HK-2 (cell line): ENCODE measurements at regions not wholly inside any gene's neighbourhood (a gene's known extent, or its start where the extent isn't known, plus 50 kb on each side); places are given as distances from the start of the nearest gene placed in this dataset.

Experiments used
- DNase-seq: peaks from one replicate; pipeline ENCODE4 v3.0.0-alpha.2; 2018; ENCODE audit not compliant: unreplicated experiment

DNA sequence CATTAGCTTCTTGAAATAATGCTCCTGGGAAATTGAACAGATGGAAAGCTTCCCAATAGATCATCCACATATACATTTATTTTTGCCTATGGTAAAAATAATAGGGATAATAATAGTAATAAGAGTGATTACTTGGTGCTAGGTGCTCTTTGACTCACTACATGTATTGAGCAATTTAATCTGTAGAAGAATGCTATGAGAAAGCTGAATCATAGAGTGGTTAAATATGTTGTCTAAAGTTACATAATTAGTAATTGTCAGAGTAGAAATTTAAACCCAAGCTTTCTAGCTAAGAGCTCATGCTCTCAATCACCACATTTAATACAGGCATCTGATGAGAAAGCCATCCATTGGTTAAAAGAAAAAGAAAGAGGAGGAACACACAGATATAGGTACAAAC, 590.5 kb upstream of the SLC8A1 start:
- no peak for DNase-seq

DNA sequence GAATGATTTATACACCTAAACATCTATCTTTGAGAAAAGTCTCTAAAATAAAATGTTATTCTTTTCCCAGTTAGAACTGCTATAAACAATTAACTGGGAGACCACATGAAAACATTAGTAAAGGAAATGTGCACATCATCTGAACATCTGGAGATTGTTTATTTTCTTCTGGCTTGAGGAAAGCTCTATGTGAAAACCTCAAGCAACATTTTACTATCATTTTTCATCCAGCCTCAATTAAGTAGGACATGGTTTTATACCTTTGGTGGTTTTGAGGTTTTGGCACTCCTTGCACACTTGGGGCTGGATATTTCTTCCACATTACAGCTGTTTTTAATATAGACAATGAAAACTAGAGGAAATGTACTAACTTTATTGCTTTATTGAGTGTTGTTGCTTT, 609.5 kb upstream of the SLC8A1 start:
- no peak for DNase-seq

DNA sequence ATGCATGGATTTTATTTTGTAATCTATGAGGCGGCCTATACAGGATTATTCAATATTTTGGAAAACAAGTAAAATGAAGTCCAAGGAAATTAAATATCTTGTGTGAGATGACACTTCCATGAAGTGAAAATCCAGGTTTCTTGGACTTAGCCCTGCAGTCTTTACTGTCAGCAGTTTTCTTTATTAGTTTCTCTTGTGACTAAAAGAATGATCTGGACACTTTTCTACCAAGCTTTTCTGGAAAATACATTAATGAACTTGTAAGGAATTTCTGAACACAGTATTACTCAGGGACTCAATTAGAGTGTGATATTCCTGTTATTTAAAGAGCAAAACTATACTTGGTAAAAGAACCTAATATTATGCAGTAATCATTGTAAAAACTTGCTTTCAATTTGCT, 610.4 kb upstream of the SLC8A1 start:
- no peak for DNase-seq

DNA sequence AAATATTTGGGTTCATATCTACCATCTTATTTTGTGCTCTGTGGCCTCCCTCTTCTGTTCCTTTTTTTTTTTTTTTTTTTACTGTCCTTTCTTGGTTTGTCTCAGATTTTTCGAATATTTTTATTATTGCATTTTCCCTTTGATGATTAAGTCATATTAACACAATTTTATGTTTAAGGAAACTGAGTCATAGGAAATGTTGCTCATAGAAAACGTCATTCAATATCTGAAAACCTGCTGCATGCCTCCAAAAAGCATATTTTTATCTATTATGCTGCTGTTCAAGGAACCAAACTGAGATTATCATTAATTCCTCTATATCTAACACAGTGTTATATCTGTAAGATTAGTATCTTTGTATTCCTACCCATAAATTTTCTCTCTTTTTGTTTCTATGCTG, 614.3 kb upstream of the SLC8A1 start:
- no peak for DNase-seq

DNA sequence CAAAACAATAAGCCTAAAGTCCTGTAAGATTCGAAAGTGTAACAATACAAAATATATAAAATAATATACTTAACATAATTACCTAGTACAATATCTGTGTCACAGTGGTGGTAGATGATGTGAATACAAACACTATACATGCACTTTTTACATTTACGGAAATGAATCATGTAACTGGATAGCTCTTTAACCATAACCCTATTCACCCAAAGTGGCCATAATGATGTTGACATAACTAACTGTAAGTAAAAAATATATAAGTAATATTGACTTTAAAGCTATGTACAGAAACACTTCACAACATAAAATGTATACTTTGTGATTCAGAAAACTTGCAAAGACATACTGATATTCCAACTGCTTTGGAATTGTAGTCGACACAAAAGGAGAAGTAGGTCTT, 616.9 kb upstream of the SLC8A1 start:
- no peak for DNase-seq

DNA sequence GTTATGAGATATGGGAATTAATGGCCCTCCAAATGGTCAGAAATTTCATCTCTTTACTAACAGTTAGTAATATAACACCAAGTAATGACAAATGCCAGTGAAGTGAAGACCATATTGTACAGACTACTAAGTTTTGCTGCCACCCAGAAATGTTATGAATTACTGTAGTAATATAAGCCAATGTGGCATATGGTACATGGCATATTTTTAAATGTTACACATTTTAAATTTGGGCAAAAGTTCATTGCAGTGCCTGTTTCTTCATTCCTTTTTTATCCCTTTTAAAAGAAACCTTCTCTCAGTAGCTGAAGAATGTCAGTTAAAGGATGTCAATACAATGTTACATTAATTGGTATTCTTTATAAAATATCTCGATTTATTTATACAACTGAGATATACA, 626.5 kb upstream of the SLC8A1 start:
- no peak for DNase-seq

DNA sequence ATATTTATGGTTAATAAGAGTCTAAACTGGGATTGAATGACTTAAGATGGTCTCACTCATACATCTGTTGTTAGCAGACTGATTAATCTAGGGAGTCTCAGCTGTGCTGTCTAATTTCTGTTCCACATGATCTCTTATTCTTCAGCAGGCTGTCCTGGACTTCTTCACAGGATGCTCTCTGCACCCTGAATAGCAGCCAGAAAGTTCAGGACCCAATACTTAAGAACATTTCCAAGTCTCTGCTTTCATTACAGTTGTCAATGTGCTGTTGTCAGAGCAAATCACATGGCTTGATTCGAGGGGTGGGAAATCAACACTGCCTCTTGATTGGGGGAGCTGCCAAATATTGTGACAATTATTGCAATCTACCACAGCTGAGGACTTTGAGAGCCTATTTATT, 627.1 kb upstream of the SLC8A1 start:
- no peak for DNase-seq

DNA sequence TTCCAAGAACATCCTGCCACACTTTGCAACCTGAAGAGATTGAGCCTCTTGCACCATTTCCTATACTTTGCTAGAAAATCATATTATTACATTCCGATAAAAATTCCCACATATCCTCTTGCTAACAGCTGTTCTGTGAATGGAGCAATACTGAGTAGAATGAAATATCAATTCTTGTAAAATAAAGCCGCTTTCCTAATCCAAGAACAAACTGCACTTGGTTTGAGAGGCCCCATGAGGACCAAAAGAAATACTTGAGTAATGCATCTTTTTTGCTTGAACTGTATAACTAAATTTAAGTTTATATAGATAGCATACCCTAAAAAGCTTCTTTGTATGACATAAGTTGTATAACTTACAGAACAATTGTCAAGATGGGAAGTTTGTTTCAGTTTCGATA, 632.4 kb upstream of the SLC8A1 start:
- no peak for DNase-seq

DNA sequence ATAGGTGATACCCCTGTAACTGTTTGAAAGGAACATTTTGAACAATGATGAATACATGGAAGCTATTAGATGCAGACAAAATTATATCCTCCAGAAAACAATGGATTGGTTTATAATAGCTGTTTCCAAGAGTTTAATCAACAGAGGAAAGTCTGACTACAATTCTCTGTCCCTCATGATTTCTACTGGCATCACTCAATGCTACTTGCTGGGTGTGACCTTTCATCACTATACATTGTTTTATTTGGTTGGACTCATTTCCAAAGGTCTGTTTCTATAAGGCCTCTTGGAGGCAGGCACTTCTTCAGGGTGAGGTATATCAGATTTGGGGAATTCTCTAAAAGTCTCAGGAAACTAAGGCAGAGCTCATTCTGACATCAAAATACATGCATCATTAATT, 636.1 kb upstream of the SLC8A1 start:
- DNase-seq = no peak

DNA sequence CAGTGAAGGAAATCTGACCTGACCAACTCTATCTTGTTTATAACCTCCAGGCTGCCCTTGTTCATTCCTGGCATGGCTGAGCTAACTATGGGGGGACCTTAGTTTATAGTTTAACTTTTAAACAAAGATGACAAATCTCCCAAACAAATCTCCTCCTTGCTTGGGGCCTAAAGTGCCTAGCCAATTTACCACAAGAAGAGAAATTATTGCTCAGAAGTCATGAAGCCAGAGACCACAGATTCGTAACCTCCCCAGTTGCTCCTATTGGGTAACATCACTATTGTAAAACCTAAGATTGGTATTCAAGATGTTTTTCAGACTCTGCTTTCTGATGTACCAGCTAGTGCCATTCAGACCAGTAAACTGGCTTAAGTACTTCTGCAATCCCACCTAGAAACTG, 649.4 kb upstream of the SLC8A1 start:
- no peak for DNase-seq

DNA sequence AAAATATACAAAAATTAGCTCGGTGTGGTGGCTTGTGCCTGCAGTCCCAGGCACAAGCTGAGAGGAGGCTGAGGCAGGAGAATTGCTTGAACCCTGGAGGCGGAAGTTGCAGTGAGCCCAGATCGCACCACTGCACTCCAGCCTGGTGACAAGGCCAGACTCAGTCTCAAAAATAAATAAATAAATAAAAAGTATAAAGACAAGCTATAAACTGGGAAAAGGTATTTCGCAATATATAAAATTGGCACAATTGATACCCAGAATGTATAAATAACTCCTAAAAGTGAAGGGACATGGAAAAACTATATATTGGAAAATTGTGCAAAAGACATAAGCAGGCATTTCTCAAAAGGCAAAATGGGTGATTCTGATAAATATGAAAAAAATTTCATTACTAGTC, 657.9 kb upstream of the SLC8A1 start:
- DNase-seq = no peak

DNA sequence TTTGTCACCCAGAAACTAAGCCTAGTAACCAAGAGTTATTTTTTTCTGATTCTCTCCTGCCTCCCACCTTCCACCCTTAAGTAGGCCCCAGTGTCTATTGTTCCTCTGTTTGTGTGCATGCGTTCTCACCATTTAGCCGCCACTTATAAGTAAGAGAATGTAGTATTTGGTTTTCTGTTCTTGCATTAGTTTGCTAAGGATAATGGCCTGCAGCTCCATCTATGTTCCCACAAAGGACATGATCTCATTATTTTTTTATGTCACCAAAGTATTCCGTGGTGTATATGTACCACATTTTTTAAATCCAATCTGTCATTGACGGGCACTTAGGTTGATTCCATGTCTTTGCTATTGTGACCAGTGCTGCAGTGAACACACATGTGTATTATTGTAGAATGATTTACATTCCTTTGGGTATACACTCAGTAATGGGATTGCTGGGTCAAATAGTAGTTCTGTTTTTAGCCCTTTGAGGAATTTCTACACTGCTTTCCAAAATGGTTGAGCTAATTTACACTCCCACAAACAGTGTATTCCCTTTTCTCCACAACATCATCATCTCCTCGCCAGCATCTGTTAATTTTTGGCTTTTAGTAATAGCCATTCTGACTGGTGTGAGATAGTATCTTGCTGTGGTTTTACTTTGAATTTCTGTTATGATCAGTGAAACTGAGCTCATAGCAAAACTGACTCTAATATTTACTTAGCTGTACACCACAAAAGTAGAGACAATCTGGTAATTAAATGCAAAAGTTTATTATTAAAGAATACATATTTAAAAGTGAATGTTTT, 660.1 kb upstream of the SLC8A1 start:
- DNase-seq = no peak

DNA sequence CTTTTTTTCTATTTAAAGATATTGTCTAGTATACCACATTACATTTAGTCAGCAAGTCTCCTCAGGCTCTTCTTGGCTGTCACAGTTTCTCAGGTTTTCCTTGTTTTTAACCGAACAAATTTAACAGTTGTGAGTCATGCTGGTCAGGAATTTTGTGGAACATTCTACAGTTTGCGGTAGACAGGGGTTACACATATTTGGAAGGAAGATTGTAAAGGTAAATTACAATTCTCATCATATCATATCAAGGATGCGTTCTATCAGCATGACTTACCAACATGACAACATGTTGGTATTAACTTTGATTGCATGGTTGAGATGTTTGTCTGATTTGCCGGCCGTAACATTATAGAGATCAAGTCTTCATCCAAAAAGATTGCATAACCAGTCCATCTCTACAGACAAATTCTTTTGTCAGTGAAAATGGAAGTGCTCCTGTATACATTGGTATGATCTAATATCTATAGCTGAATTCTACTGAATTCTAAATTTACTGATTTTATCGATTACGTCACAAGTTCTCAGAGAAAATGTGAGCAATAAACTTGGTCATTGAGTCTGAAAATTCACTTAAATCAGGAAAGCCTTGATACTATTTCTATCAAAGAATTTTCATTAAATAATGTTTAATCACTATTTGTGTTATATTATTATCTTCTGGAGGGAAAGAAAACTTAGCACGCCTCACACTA, 664.4 kb upstream of the SLC8A1 start:
- no peak for DNase-seq

DNA sequence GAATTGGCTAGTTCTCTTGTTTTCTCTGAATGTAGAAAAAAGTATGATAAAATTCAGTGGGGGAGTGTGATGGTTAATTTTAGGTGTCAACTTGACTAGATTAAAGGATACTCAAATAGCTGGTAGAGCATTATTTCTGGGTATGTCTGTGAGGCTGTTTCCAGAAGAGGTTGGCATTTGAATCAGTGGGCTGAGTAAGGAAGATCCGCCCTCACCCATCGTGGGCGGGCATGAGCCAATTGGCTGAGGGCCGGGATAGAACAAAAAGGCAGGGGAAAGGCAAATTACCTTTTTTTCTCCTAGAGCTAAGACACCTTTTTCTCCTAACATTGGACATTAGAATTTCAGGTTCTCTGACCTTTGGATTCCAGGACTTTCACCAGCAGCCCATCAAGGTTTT, 667.6 kb upstream of the SLC8A1 start:
- DNase-seq = no peak

DNA sequence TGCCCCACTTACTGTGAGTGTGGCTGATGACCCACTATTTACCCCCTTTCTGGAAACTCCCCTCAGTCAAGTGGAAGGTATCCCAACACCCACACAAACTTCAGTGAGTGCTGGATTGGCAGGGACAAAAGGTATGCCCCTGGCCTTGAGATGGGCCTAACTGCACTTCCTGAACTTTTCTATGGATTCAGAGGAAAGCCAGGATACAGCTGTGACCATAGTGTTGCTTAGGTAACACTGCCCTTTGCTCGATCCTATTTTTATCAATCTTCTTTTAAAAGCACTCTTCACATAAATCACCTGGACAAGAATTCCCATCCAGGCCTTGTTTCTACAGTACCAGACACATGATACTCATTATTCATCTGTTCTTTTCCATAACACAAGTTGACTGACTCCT, 671.5 kb upstream of the SLC8A1 start:
- no peak for DNase-seq

DNA sequence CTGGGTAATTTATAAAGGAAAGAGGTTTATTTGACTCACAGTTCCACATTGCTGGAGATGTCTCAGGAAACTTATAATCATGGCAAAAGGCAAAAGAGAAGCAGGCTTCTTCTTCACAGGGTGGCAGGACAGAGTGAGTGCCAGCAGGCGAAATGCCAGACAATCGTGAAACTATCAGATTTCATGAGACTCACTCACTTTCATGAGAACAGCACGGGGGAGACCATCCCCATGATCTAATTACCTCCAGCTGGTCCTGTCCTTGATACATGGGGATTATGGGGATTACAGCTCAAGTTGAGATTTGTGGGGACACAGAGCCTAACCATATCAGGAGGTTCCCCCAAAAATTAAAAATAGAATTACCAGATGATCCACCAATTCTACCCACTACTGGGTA, 675.5 kb upstream of the SLC8A1 start:
- DNase-seq = no peak

DNA sequence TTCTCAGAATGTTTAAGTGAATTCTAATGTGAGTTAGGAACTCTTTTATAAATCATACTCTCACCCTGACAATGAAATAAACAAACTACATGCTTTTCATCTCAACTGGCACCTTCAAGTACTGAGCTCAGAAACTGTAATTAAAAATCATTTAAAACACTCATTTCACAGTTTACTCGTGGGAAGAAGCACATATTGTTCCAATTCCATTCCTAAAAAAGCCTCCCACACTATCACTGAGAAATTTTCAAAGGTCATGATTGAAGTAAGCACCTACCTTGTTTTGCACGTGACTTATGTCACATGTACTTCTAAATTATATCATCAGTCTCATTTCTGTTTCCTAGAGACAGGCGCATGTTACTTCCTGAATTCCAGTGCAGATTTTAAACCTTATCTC, 678.1 kb upstream of the SLC8A1 start:
- DNase-seq = no peak

DNA sequence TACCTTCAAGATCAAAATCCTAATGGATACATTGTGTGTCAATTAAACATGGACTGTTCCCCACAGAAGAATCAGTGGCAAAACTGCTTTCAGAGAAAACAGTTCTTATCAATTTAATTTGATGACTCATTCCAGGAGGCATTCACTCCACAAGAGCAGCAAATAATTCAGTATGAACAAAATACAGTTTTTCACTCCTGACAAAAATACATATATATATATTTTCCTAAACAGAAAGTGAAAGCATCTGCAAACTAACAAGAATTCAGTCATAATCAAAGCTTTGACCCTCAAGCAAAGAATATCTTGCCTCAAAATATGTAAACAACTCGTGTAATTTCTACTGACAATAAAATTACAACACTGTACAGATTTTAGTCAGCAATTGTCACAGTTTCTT, 685.1 kb upstream of the SLC8A1 start:
- no peak for DNase-seq

DNA sequence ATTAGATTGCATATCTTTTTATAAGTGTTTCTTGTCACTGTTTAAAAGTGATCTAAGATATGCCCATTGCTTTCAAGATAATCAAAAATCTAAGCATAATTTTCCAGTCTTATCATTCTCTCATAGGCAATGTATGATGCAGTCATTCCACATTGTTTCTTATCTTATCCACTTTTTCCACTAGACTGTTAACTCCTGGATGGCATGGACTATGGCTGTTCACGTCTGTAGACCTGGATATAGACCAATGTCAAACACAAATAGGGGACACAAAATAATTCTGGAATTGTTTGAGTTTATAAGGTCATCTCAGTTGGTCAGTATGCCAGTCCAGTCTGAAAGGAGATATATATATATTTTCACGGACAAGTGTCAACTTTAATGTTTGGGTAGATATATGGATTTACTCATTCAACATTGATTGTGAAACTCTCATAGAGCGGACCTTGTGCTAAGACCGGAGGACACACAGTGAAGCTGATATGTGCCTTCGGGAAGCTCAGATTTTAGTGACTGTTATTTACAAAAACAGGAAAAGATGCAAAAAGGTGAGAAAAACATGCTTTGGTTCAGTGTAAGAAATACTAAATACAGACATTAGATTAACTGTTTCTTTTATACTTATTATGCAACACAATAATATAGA, 689.4 kb upstream of the SLC8A1 start:
- DNase-seq = no peak

DNA sequence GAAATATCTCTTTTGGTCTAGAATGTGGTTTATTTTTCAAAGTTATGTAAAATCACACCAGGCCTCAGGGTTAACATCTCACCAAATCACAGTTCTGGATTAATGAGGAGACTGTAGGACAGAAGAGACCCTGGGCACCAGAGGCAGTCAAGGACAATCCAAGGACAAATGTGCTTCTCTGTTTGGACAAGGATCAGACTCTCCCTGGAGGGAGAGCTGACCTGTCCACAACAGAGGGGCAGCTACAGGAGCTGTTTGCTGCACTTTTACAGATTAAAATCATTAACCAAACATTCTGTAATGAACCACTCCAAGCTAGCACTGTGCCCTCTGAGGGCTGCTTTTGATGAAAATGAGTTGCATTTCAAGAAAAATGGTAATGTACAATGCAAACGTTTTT, 690.6 kb upstream of the SLC8A1 start:
- DNase-seq = no peak

DNA sequence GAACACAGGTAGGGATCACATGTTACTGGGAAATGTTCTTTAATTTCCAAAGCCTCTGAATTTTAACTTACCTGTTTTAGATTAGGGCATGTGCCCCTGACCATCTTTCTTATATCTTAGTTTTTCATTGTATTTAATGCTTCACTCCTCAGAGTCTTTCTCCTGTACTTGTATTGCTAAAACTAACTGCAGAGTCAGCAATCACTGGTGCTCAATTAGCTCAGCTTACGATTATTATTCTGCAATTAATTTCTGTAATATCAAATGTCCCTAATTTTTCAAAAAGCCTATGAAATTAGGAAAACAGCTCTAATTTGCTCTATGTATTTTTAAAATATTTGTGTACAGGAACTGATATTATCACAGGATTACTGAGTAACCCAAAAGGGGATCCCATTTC, 693.2 kb upstream of the SLC8A1 start:
- no peak for DNase-seq

DNA sequence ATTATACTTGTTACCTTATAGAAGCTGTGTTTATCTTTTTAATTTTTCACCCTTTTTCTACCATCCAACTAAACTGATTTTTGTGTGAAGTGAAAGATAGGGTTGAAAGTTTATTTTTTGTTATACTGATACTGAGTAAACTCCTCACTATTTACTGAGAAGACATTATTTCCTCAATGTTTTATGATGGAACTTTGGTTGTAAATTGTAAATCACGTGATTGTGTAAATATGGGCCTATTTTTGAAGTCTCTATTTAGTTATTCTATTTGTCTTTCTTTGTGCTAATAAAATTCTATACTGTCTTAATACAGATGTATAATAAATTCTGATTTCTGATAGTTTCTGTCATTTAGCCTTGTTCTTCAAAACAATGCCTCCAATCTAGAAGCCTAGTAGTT, 697.2 kb upstream of the SLC8A1 start:
- no peak for DNase-seq

DNA sequence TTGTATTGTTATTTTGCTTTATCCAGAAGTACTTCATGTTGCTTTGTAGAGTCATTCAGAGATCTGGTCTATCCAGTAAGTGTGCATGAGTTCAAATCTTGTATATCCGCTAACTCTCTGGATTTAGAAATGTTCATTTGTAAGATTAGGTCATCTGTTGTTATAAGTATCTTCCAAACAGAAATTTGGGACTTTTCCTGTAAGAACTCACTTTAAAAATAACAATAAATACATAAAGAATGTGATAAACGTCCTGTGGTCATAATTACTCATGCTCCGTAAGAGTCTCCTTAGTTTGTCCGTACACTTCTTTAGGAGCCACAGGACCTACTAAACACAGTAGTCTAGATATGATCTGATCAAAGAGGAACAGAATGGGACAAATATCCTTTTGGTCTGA, 699.9 kb upstream of the SLC8A1 start:
- no peak for DNase-seq
